ENCODE measurements at regions not wholly inside any gene's neighbourhood (a gene's known extent, or its start where the extent isn't known, plus 50 kb on each side); places are given as distances from the start of the nearest gene placed in this dataset.
"Not testable (repeated sequence)": the region's sequence is repeated elsewhere in the genome, so short reads cannot be mapped to it uniquely, and the experiment has no call there.

DNA sequence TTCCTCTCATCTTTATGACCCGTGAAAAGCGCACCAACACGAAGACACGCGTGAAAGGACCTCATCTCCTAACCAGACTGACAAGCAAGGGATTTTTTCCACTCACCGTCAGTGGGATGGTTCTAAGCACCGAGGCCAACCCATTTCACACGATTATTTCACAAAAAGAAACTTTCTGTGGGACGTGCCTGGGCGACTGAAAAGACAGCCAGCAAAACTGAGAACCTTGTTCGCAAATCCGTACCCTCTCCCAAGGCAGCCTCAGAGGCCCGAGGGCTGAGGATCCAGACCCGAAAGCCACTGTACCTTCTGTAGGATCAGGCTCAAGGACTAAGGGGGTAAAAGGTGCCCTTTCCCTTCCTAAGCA, 84.9 kb upstream of the METTL9 start:
- DNase-seq (ENCODE audit: low read depth in 2 of 2, low spot score in 1 of 2), result not testable (repeated sequence)

DNA sequence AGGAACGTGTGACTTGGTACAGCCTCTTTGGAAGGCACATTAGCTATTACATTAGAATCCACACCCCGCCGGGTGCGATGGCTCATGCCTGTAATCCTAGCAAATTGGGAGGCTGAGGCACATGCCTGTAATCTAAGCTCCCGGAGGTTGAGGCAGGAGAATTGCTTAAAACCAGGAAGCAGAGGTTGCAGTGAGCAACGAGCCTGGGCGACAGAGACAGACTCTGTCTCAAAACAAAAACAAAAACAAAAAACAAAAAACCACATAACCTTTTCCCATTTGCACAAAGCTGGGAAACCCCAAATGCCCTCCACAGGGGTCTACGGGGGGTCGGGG, 82.7 kb upstream of the METTL9 start:
- not testable (repeated sequence) for DNase-seq (ENCODE audit: low read depth in 2 of 2, low spot score in 1 of 2)

DNA sequence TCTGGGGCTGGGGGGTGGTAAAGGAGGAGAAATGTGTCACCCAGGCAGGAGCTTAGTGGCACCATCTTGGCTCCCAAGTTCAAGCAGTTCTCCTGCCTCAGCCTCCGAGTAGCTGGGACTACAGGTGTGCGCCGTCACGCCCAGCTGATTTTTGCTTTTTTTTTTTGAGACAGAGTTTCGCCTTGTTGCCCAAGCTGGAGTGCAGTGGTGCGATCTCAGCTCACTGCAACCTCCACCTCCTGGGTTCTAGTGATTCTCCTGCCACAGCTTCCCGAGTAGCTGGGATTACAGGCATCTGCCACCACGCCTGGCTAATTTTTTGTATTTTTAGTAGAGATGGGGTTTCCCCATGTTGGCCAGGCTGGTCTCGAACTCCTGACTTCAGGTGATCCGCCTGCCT, 82.1 kb upstream of the METTL9 start:
- DNase-seq (ENCODE audit: low read depth in 2 of 2, low spot score in 1 of 2), result not testable (repeated sequence)

DNA sequence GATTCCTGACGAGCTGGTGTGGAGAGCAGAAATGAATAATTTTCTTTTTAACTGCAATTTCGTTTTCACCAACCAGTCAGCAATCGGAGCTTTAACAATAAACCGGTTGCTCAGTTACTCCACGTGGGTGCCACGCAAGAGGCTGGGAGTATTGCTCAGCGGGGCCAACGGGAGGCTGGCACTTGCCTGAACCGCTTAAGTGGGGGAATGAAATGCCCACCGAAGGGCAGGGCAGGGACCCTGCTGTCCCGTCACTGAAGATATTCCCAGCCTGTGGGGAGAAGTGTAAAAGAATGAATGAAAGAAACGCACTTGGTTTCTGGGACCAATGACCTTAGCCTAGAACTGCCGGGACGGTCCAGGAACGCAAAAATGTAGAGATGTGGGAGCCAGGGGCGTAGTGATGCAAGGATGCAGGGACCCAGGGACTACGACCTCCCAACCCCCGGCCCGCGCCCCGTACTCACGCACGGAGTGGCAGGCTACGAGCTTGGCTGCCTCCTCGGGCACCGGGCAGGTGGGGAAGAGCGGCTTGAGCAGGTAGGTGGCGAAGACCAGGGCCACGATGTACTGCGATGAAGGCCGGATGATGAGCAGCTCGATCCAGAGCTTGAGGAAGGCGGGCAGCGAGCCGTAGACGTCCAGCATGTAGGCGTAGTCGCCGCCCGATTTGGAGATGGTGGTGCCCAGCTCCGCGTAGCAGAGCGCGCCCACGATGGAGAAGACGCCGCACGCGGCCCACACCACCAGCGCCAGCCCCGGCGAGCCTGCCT, 79.8 kb upstream of the METTL9 start:
- DNase-seq (ENCODE audit: low read depth in 2 of 2, low spot score in 1 of 2), result not testable (repeated sequence)

DNA sequence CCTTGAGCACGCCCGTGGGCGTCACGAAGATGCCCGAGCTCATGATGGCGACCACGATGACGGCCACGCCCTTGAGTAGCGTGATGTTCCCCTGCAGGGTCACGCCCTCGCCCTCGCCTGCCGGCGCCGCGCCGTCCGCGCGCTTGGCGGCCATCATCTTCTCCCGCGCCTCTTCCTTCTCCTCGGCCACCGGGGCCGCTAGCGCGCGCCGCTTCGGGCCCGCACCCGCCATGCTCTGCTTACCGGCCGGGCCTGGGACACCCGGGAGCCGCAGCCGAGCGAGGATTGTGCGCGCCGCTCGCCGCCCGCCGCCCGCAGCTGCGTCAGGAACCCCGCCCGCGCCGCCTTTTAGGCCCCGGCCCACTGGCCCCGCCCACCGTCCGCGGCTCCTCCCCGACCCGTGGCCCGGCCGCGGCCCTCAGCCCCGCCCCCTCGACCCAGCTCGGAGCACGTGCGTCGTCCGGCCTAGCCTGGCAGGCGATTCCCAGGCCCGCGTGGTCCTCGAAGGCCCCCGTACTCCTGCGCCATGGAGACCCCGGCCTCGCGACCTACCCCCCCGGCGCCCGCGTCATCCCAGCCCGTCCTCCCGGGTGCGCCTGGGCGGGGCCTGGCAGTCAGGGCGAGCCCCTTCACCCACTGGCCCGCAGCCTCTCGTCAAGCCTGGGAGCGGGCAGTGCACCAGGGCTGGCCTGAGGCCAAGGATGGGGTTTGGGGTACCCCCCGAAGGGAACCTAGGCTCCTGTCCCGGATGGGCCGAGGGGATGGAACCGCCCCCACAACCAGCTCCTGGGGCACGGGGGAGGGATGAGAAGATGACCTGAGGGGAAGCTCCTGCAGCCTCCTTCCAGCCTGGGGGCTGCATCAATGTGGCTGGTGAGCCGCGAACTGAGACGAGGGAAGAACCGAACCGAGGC, 79.0 kb upstream of the METTL9 start:
- DNase-seq (ENCODE audit: low read depth in 2 of 2, low spot score in 1 of 2), result peak; percentile 93 to 99

DNA sequence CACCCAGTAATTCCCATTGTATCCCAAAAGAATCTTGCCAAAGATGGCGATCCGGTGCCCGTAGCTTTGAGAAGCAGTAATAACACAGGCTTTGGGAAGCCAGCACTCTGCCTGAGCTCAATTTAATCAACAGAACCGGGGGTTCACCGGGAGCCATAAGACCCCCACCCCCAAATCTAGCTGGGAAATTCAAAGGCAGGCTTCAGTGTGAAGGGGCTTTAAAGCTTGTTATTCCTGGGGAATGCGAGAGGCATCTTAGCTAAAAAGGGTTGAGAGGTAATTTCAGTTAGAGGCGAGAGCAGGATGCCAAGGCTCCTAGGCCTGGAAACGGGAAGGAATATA, 78.4 kb upstream of the METTL9 start:
- DNase-seq (ENCODE audit: low read depth in 2 of 2, low spot score in 1 of 2), result not testable (repeated sequence)

DNA sequence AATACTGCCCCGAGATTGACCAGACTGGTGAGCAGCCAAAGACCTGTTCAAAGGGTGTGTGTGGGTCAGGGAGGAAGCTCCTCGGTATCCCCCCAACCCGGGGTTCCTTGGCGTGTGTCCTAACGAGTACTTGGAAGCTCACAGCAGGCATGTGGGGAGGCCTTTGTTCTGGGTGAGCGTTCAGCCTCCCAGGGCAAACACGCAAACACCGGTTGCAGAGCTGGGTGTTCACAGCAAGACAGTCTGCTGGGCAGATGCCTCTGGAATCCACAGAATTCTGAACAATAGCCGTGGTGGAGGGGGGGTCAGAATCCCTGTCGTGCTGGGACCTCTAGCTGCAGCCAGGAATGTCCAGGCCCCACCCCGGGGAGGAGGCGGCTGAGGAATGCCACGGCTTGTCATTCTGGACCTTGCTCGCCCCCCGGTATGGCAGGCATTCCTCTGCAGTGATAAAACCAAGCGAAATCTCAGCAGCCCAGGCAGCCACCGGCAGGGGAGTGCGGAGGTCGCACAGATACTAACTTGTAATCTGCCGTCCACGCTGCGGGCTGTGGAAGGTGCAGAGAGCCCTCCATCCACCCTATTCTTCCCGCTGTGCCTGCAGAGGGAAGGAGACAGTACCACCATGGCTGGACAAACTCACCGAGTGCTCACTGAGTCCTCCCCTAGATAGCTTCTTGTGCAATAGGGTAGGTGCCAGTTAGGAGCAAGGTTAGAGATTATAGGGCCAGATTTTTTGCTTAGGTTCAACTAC, 77.8 kb upstream of the METTL9 start:
- not testable (repeated sequence) for DNase-seq (ENCODE audit: low read depth in 2 of 2, low spot score in 1 of 2)

DNA sequence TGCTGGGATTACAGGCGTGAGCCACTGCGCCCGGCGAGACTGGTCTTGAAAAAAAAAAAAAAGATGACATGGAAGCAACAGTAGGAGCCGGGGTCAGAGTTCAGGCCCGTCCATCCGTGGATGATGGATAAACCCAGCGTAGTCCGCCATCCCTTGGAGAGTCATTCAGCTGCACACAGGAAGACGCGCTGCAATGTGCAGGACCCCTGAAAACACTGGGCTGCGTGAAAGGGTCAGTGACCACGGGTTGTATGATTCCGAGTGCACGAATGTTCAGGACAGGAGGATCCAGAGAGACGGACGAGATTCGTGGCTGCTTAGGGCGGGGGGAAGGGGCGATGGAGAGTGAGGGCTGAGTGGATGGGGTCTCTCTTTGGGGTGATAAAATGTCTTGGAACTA, 76.5 kb upstream of the METTL9 start:
- not testable (repeated sequence) for DNase-seq (ENCODE audit: low read depth in 2 of 2, low spot score in 1 of 2)

DNA sequence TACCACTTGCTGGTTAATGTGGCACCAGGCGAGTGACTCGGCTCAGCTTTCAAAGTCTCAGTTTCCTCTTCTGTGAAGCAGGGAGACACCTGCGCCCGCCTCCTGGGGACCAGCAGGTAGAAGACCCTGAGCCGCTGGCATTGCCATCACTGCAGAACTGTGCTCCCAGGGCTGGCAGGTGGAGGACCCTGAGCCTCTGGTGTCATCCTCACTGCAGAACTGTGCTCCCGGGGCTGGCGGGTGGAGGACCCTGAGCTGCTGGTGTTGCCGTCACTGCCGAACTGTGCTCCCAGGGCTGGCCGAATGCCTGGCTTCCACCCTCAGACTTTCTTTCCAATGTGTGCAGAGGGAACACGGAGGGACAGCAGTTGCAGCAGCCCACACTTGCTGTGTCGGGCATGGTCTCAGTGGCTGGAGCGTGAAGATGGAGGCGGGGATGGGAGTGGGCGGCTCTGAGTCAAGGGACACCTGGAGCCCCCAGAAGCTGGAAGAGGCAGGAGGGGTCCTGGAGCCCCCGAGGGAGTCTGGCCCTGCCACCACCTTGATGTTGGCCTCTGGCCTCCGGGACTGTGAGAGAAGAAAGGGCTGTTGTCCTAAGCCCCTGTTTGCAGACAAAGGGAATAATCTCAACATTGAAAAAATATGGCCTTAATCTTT, 75.8 kb upstream of the METTL9 start:
- DNase-seq (ENCODE audit: low read depth in 2 of 2, low spot score in 1 of 2), result no peak

DNA sequence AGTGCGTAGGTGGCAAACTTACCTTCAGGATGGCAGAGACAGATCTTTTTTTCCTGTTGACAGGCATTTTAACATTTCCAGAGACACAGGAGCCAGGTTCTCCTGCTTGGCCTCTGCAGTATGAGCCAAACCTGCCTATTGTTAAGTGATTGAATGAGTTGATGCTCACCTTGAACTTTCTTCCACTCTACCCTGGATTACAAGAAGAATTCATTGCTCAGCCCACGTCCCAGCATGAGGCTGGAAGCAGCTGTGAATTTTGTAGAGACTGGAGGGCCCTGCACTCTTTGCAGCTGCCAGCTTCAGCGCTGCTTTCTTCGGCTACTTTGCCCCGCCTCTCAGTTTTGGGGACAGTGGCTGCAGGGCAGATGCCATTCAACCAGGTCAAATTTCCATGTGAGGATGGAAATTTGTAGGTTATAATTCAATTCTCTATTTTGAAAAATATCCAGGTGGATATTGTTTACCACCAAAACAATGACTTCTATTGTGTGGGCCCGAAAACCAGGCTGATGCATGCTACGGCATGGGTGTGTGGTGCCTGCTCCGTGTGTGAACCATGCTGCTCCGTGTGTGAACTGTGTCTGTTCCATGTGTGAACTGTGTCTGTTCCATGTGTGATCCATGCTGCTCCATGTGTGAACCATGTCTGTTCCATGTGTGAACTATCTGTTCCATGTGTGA, 75.2 kb upstream of the METTL9 start:
- DNase-seq (ENCODE audit: low read depth in 2 of 2, low spot score in 1 of 2), result no peak

DNA sequence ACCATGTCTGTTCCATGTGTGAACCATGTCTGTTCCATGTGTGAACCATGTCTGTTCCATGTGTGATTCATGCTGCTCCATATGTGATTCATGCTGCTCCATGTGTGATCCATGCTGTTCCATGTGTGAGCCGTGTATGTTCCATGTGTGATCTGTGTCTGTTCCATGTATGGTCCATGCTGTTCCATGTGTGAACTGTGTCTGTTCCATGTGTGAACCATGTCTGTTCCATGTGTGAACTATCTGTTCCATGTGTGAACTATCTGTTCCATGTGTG, 74.7 kb upstream of the METTL9 start:
- not testable (repeated sequence) for DNase-seq (ENCODE audit: low read depth in 2 of 2, low spot score in 1 of 2)

DNA sequence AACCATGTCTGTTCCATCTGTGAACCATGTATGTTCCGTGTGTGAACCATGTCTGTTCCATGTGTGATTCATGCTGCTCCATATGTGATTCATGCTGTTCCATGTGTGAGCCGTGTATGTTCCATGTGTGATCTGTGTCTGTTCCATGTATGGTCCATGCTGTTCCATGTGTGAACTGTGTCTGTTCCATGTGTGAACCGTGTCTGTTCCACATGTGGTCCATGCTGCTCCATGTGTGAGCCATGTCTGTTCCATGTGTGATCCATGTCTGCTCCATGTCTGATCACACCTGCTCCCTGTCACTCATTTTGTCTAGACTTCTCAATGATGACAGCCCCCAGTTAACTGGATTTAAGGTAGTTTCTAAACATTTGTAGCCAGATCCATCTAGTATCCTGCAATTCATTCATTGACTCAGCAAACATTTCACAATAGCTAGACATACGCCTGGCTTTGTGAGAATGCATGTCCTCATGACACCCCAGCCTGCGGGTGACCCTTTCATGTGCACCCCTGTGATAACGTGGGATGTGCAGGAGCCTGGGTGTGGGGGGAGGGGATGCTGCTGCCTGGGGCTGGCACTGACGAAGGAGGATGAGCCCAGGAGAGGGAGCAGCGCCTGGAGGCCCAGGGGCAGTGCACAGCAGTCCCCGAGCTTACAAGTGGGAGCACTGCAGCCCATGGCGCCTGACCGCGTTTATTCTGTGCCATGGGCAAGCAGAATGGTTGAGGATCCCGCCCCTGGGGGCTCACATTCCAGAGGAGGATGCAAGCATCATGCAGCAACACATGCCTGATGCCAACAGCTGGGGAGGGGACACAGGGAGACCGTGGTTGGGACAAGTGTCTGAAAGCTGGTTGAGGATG, 74.1 kb upstream of the METTL9 start:
- not testable (repeated sequence) for DNase-seq (ENCODE audit: low read depth in 2 of 2, low spot score in 1 of 2)

DNA sequence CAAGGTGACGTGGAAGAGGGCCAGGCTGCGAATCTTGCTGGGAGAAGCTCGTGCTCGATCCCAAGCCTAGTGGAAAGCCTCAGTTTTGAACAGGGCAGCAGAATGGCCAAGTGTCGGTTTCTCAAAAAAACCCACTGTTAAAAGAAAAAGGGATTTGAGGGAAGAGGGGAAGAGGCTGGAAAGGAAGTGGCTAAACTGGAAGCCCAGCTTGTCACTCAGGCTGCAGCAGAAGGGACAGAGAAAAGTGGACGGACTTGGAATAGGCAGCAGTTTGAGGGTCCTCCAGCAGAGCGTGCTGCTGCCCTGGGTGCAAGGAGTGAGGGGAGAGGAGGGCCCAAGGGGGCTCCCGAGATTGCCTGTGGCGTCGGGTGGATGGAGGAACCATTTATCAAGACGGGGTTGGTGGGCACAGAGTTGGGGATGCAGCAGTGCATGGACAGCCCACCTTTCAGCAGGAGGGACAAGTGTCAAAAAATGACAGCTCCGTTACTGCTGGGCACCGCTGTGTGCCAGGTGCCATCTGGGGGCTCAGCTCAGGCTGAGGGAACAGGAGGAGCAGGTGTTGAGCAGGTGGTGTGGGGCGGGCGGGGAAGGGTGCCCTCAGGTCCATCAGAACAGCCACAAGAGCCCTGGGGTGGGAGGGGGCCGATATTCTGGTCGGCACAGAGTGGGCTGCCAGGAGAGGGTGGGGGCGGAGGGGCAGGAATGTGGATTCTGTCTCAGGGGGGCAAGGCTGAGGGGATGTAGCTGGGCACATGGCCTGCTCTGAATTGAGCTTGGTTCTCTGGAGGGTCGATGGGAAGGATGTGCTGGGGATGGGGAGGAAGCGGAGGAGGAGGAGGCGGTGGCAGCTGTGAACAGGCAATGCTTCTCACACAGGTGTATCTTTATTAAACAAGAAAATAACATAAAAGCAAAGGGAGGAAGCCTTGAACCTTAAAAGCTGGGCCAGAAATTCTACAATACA, 73.1 kb upstream of the METTL9 start:
- DNase-seq (ENCODE audit: low read depth in 2 of 2, low spot score in 1 of 2), result not testable (repeated sequence)

DNA sequence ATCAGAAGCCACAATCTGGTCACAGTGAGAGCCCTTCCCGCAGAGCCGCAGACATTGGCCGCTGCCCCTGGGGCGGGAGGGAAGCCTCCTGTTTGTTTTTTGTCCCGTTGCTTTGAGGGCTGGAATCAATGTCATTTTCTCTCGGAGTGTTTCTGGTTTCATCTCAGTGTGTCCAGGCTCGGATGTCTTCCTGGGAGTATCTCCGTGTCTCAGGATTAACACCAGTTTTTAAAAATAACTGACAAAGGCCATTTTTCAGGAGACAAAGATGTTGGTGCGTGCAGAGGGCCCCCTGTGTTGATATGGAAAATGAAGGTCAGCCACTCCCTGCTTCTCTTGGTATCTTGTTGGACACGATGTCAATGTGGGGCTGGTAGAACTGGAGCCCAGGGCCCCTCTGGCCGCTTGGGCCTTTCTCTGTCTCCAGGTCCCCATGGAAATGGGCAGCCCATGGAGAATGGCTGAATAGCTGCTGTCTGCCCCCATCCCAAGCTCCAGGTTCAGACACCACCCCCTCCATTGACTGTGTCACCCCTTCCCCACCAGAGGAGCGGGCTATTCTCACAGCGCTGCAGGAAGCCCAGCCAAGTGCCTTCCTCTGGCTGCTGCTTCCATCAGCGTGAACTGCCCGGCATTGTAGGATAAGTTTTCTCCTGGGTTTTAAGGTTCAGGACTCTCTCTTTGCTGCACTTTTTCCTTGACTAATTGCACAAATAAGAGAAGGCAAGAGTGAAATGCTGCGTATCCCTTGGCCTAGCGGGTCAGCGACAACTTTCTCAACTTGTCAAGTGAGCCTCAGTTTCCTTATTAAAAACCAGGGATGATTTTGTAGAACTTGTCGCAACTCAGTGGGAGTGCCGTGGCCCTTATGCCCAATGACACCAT, 72.2 kb upstream of the METTL9 start:
- DNase-seq (ENCODE audit: low read depth in 2 of 2, low spot score in 1 of 2), result no peak

DNA sequence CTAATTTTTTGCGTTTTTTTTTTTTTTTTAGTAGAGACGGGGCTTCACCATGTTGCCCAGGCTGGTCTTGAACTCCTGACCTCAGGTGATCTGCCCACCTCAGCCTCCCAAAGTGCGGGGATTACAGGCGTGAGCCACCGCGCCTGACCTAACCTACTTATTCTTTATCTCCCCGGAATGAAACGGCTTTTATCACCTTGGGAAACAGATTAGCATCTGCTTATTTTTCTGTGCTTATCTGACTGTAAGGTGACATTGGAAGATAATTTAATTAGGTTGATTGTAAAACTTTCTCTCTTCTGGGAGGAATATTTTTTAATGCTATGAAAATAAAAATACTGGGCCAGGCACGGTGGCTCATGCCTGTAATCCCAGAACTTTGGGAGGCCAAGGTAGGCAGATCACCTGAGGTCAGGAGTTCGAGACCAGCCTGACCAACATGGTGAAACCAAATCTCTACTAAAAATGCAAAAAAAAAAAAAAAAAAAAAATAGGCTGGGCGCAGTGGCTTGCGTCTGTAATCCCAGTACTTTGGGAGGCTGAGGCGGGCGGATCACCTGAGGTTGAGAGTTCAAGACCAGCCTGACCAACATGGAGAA, 70.2 kb upstream of the METTL9 start:
- DNase-seq (ENCODE audit: low read depth in 2 of 2, low spot score in 1 of 2), result not testable (repeated sequence)

DNA sequence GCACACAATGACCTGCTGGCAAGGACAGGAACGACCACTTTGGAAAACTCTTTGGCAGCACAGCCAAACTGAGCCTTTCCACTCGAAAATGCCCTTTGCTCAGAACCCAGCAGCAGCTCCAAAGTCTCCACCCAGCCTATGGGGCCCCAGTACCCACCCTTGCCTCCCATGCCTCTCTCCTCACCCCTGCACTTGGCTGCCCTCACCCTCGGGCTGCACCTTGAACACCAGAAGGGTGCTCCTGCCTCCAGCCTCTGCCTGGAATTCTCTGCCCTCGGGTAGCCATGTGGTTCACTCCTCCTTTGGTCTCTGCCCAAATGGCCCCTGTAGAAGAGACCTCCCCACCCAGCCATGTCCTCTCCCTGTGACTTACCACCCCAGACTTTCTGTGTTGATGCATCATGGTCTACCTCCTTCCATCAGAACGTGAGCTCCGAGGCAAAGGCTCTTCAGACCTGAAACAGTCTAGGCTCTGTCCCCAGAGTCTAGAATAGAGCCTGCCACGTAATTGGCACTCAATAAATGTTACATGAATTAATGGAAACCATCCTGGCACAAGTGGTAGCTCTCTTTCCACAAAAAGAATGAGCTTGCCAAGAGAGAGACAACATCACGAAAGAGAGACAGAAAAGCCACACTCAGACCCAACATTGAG, 68.5 kb upstream of the METTL9 start:
- DNase-seq (ENCODE audit: low read depth in 2 of 2, low spot score in 1 of 2), result not testable (repeated sequence)

DNA sequence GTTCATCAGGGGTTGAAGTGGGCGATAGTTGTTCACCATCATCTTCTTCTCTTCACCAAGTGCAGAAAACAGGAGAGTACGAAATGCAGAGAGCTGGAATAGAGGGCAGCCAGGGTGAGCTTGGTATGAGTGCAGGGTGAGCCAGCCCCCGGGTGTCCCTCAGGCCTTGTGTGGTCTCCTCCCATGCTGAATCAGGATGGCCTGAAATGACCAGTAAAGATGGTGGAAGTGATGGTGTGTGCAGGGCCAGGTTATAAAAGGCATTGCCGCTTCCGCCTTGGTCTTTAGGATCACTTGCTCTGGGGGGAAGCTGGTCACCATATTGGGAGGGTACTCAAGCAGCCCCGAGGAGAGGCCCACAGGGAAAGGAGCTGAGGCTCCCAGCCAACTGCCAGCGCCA, 66.4 kb upstream of the METTL9 start:
- DNase-seq (ENCODE audit: low read depth in 2 of 2, low spot score in 1 of 2), result not testable (repeated sequence)
